ENCODE measurements at regions not wholly inside any gene's neighbourhood (a gene's known extent, or its start where the extent isn't known, plus 50 kb on each side); places are given as distances from the start of the nearest gene placed in this dataset.

- DNase-seq (ENCODE audit: low spot score), result no peak
- intact Hi-C loops (cut with DNase I), result no loop called here
- ATAC-seq, result no peak
Measured at GRCh38 chr12:58067610-58068387, 126.4 kb downstream of the ATP23 start.

- no peak for ATAC-seq
- intact Hi-C loops (cut with DNase I), result no loop called here
- DNase-seq (ENCODE audit: low spot score), result no peak
Measured at GRCh38 chr12:58068706-58069105, 127.3 kb downstream of the ATP23 start.

GRCh38 chr12:58069268-58069963 is 128.0 kb downstream of the ATP23 start:
- no peak for DNase-seq (ENCODE audit: low spot score)
- ATAC-seq, result no peak
- intact Hi-C loops (cut with DNase I), result no loop called here

GRCh38 chr12:58071994-58072393 is 130.6 kb downstream of the ATP23 start:
- ATAC-seq (no peak), DNase-seq (ENCODE audit: low spot score) (no peak)
- intact Hi-C loops (cut with DNase I), result no loop called here

GRCh38 chr12:58074259-58074658 is 132.9 kb downstream of the ATP23 start:
- ATAC-seq, result no peak
- intact Hi-C loops (cut with DNase I), result no loop called here
- no peak for DNase-seq (ENCODE audit: low spot score)

GRCh38 chr12:58079806-58080205 is 138.4 kb downstream of the ATP23 start:
- DNase-seq (ENCODE audit: low spot score), result no peak
- intact Hi-C loops (cut with DNase I), result no loop called here
- no peak for ATAC-seq

- no peak for ATAC-seq
- no peak for DNase-seq (ENCODE audit: low spot score)
- intact Hi-C loops (cut with DNase I), result no loop called here
Measured at GRCh38 chr12:58081488-58081887, 140.1 kb downstream of the ATP23 start.

GRCh38 chr12:58082996-58083395 is 141.6 kb downstream of the ATP23 start:
- intact Hi-C loops (cut with DNase I), result no loop called here
- DNase-seq (ENCODE audit: low spot score), result no peak
- ATAC-seq, result no peak

GRCh38 chr12:58086006-58086405 is 144.6 kb downstream of the ATP23 start:
- intact Hi-C loops (cut with DNase I), result no loop called here
- ATAC-seq, result no peak
- DNase-seq (ENCODE audit: low spot score), result no peak

GRCh38 chr12:58086930-58087329 is 145.6 kb downstream of the ATP23 start:
- intact Hi-C loops (cut with DNase I), result no loop called here
- DNase-seq (ENCODE audit: low spot score), result no peak
- no peak for ATAC-seq

GRCh38 chr12:58087423-58088127 is 146.2 kb downstream of the ATP23 start:
- intact Hi-C loops (cut with DNase I), result no loop called here
- ATAC-seq (no peak), DNase-seq (ENCODE audit: low spot score) (no peak)

- intact Hi-C loops (cut with DNase I), result no loop called here
- DNase-seq (ENCODE audit: low spot score), result no peak
- no peak for ATAC-seq
Measured at GRCh38 chr12:58089588-58089987, 148.2 kb downstream of the ATP23 start.

GRCh38 chr12:58090685-58091084 is 149.3 kb downstream of the ATP23 start:
- intact Hi-C loops (cut with DNase I), result no loop called here
- ATAC-seq, result no peak
- DNase-seq (ENCODE audit: low spot score), result no peak

GRCh38 chr12:58095002-58095401 is 153.6 kb downstream of the ATP23 start:
- ATAC-seq, result no peak
- intact Hi-C loops (cut with DNase I), result no loop called here

GRCh38 chr12:58097741-58098140 is 156.4 kb downstream of the ATP23 start:
- no peak for DNase-seq (ENCODE audit: low spot score)
- no peak for ATAC-seq
- intact Hi-C loops (cut with DNase I), result no loop called here

More at GRCh38 chr12:58095002-58095401, 153.6 kb downstream of the ATP23 start:
- no peak for DNase-seq (ENCODE audit: low spot score)

GRCh38 chr12:58099476-58099875 is 158.1 kb downstream of the ATP23 start:
- ATAC-seq, result no peak
- intact Hi-C loops (cut with DNase I), result no loop called here
- no peak for DNase-seq (ENCODE audit: low spot score)

- DNase-seq (ENCODE audit: low spot score) (no peak), ATAC-seq (no peak)
- intact Hi-C loops (cut with DNase I), result no loop called here
Measured at GRCh38 chr12:58104351-58104755, 163.0 kb downstream of the ATP23 start.

- intact Hi-C loops (cut with DNase I), result no loop called here
- no peak for ATAC-seq
Measured at GRCh38 chr12:58105225-58106119, 164.1 kb downstream of the ATP23 start.

GRCh38 chr12:58106195-58106594 is 164.8 kb downstream of the ATP23 start:
- ATAC-seq (no peak), DNase-seq (ENCODE audit: low spot score) (no peak)
- intact Hi-C loops (cut with DNase I), result no loop called here

More at GRCh38 chr12:58105225-58106119, 164.1 kb downstream of the ATP23 start:
- DNase-seq (ENCODE audit: low spot score), result no peak
